GM12878 (cell line): ENCODE measurements at regions not wholly inside any gene's neighbourhood (a gene's known extent, or its start where the extent isn't known, plus 50 kb on each side); places are given as distances from the start of the nearest gene placed in this dataset.

Experiments
- ATAC-seq: fragments of 200-7000 bp; cut with Tn5 transposase; 3 replicates; pipeline ENCODE4 v1.9.1; 2020; ENCODE audit warnings: mild to moderate bottlenecking, moderate library complexity
- BruUV-seq: library from RNA; stranded (reverse); fragments of 400-500 nt; replicated peaks from 2 replicates; lab custom pipeline; 2021; lab: Mats Ljungman, UMichigan
- CTCF ChIA-PET: fragments of 300-600 bp; sonication (Branson Sonifier 250); formaldehyde crosslinking; extraction: SDS; loops from one replicate; lab custom pipeline; 2021; ENCODE audit warnings: inconsistent platforms; lab: Yijun Ruan, JAX
- POLR2A ChIA-PET: fragments of 350-600 bp; formaldehyde crosslinking; extraction: SDS; loops from one replicate; lab custom pipeline; 2021; ENCODE audit warnings: inconsistent platforms; lab: Charles Lee
- RAD21 ChIA-PET: fragments of 300-600 bp; sonication (Branson Sonifier 250); formaldehyde crosslinking; loops from one replicate; lab custom pipeline; 2023; ENCODE audit warnings: antibody characterized with exemption; ENCODE audit not compliant: unreplicated experiment; lab: Charles Lee
- SMC1A ChIA-PET: fragments of 300-600 bp; sonication (Branson Sonifier 250); formaldehyde crosslinking; loops from one replicate; lab custom pipeline; 2023; ENCODE audit not compliant: unreplicated experiment, uncharacterized antibody; lab: Charles Lee
- DNase-seq: peaks from one replicate; pipeline ENCODE4 v3.0.0-alpha.2; 2011; ENCODE audit warnings: low read depth, low spot score
- FAIRE-seq: peaks from 3 replicates; lab custom pipeline; 2011; peaks lifted over from hg19 to GRCh38; lab: Jason Lieb, UNC
- H2AFZ ChIP-seq: 2 replicates; pipeline ENCODE4 v1.6.0; 2011; ENCODE audit warnings: low read depth, low read length, control low read depth; ENCODE audit not compliant: control insufficient read depth
- H3K27ac ChIP-seq: 2 replicates; pipeline ENCODE4 v1.5.1; 2011; ENCODE audit warnings: control low read depth; ENCODE audit not compliant: control insufficient read depth, insufficient read depth
- H3K27me3 ChIP-seq, 2 experiments: replicated peaks in 1 of 2; 2 replicates each; pipeline versions ENCODE4 v1.6.0 to v1.6.1; 2011; ENCODE audit warnings: low read length in 1 of 2; ENCODE audit not compliant: control insufficient read depth in 2 of 2, insufficient read depth in 2 of 2
- H3K36me3 ChIP-seq, 2 experiments: 2 replicates each; pipeline ENCODE4 v1.5.1; 2011; ENCODE audit warnings: low read length in 1 of 2; ENCODE audit not compliant: control insufficient read depth in 2 of 2, insufficient read depth in 2 of 2
- H3K4me1 ChIP-seq: 2 replicates; pipeline ENCODE4 v1.6.1; 2011; ENCODE audit warnings: mild to moderate bottlenecking, low read length, moderate library complexity, mixed read lengths; ENCODE audit not compliant: control insufficient read depth, insufficient read depth
- H3K4me2 ChIP-seq: 2 replicates; pipeline ENCODE4 v1.6.0; 2011; ENCODE audit warnings: control low read depth; ENCODE audit not compliant: control insufficient read depth, insufficient read depth
- H3K4me3 ChIP-seq: fragments of 200-600 bp; sonication (generic); 2 replicates; pipeline ENCODE4 v1.5.1; 2016
- H3K79me2 ChIP-seq: 2 replicates; pipeline ENCODE4 v1.6.0; 2011; ENCODE audit warnings: low read length; ENCODE audit not compliant: control insufficient read depth, insufficient read depth
- H3K9ac ChIP-seq: 2 replicates; pipeline ENCODE4 v1.8.0; 2011; ENCODE audit warnings: low read length, control low read depth, mixed read lengths; ENCODE audit not compliant: control insufficient read depth, insufficient read depth
- H3K9me3 ChIP-seq: replicated peaks from 3 replicates; pipeline ENCODE4 v1.5.1; 2011; ENCODE audit warnings: mild to moderate bottlenecking, low read length; ENCODE audit not compliant: control insufficient read depth, insufficient read depth
- H4K20me1 ChIP-seq: 2 replicates; pipeline ENCODE4 v1.6.0; 2011; ENCODE audit not compliant: control insufficient read depth, insufficient read depth
- BCL11A ChIP-seq: IDR thresholded peaks from 2 replicates; pipeline ENCODE4 v1.6.1; 2011; ENCODE audit warnings: low read depth, low read length
- BHLHE40 ChIP-seq, 2 experiments: fragments of 450-650 bp in 1 of 2; IDR thresholded peaks; 2 replicates each; pipeline ENCODE4 v1.6.1; 2011 to 2017; ENCODE audit warnings: low read depth in 2 of 2, borderline replicate concordance in 1 of 2, improper control_type of control experiment in 1 of 2, low read length in 1 of 2, mild to moderate bottlenecking in 1 of 2
- CBFB ChIP-seq: IDR thresholded peaks from 2 replicates; pipeline ENCODE4 v1.6.1; 2016; ENCODE audit warnings: antibody characterized with exemption, low read depth
- KDM1A ChIP-seq: fragments of 200-600 bp; sonication (generic); IDR thresholded peaks from 2 replicates; pipeline ENCODE4 v1.6.1; 2016; ENCODE audit warnings: borderline replicate concordance
- PAX5 ChIP-seq: IDR thresholded peaks from 2 replicates; pipeline ENCODE4 v1.6.1; 2011; ENCODE audit warnings: low read depth, low read length, borderline replicate concordance
- RCOR1 ChIP-seq: conservative IDR thresholded peaks from 2 replicates; pipeline ENCODE4 v1.6.1; 2012; ENCODE audit warnings: low read depth, low read length, improper control_type of control experiment
- SMARCA5 ChIP-seq: fragments of 450-650 bp; IDR thresholded peaks from 2 replicates; pipeline ENCODE4 v1.6.1; 2017; ENCODE audit warnings: mild to moderate bottlenecking
- TCF7 ChIP-seq: IDR thresholded peaks from 2 replicates; pipeline ENCODE4 v1.6.1; 2014; ENCODE audit warnings: antibody characterized with exemption, borderline replicate concordance
- ZNF24 ChIP-seq: fragments of 450-650 bp; IDR thresholded peaks from 2 replicates; pipeline ENCODE4 v1.6.1; 2017; ENCODE audit warnings: antibody characterized with exemption, mild to moderate bottlenecking
- WGBS: methylation state at CpG from one replicate; pipeline ENCODE4 v1.1.6; 2016; ENCODE audit warnings: low lambda C conversion rate; ENCODE audit not compliant: insufficient replicate concordance, insufficient coverage; ENCODE audit errors: missing lambda C conversion rate; 5-methylcytosine and 5-hydroxymethylcytosine counted together
- in situ Hi-C: fragments of 300-500 bp; cut with MboI; formaldehyde crosslinking; loops from 9 replicates; pipeline ENCODE4 v1.14.3; 2018; ENCODE audit warnings: mixed read lengths
- intact Hi-C: fragments of 100-400 bp; cut with micrococcal nuclease; formaldehyde crosslinking; loops from one replicate; pipeline ENCODE4 v1.14.2; 2022; ENCODE audit not compliant: unreplicated experiment
- TF ChIP-seq, protein P1 (sequence below): IDR thresholded peaks from 2 replicates; pipeline ENCODE4 v1.6.1; 2012; ENCODE audit warnings: low read depth, low read length, improper control_type of control experiment
- TF ChIP-seq, protein P2 (sequence below): fragments of 450-650 bp; IDR thresholded peaks from 2 replicates; pipeline ENCODE4 v1.6.1; 2017; ENCODE audit warnings: low read depth, mild to moderate bottlenecking, moderate library complexity
- TF ChIP-seq, protein P3 (sequence below): IDR thresholded peaks from 2 replicates; pipeline ENCODE4 v1.6.1; 2012; ENCODE audit warnings: improper control_type of control experiment, low read depth, low read length; ENCODE audit not compliant: insufficient replicate concordance

DNA sequence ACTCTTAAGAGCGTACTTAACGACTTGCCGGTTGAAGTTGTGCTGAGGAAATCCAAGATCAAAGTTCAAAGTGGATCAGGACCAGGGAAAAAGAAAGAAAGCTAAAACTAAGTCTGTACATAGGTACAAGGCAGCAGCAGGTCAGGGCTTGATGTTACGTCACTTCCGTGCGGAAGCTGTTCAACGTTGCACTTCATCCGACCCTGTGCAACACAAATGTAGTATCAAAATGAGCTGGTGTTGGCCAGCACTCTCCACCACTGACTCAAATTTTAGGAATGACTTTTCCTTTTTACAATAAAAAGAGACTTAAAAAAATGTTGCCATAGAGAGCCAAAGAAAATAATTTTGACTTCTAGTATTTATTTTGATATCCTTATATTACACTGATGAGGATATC lies 1315.4 kb downstream of the EFNB2 start:
- ChIA-PET SMC1A (interaction anchor here (1.5 kb wide), 1 partner anchor 45 kb away, joined by 3 read pairs; no protein-coding TSS in a partner anchor), POLR2A (no interaction called here), CTCF (no interaction called here), RAD21 (interaction anchor here (0.5 kb wide), 1 partner anchor 93 kb away, joined by 3 read pairs; no protein-coding TSS in a partner anchor)
- no peak for ATAC-seq
- no peaks in the 10 kb centered on the region for H3K9me3 ChIP-seq
- 85% methylated on average over 8 of the region's 8 CpGs for WGBS
- no peak overlapping the region for H2AFZ ChIP-seq
- DNase-seq: no peak
- H3K27me3 ChIP-seq: no peaks in the 10 kb centered on the region
- no peak overlapping the region for H3K9ac ChIP-seq
- H3K4me2 ChIP-seq: no peak overlapping the region
- H4K20me1 ChIP-seq: no peaks in the 10 kb centered on the region
- no peaks in the 10 kb centered on the region for H3K4me1 ChIP-seq
- no peak overlapping the region for H3K4me3 ChIP-seq
- no TSS peak for BruUV-seq
- H3K27ac ChIP-seq: no peak overlapping the region
- intact Hi-C loops (no loop called here), in situ Hi-C loops (no loop called here)
- no peak for FAIRE-seq
- H3K79me2 ChIP-seq: no peaks in the 10 kb centered on the region
- H3K36me3 ChIP-seq: no peaks in the 10 kb centered on the region
- TF ChIP-seq BHLHE40 (IDR thresholded peaks at IDR 0.05; ENCODE audit: borderline replicate concordance in 1 of 2, low read depth in 2 of 2, low read length in 1 of 2) (no peak), TCF7 (no peak), CBFB (no peak), PAX5 (no peak), ZNF24 (no peak), KDM1A (no peak), BCL11A (no peak), RCOR1 (no peak), SMARCA5 (no peak)
- TF ChIP-seq, protein P1, sequence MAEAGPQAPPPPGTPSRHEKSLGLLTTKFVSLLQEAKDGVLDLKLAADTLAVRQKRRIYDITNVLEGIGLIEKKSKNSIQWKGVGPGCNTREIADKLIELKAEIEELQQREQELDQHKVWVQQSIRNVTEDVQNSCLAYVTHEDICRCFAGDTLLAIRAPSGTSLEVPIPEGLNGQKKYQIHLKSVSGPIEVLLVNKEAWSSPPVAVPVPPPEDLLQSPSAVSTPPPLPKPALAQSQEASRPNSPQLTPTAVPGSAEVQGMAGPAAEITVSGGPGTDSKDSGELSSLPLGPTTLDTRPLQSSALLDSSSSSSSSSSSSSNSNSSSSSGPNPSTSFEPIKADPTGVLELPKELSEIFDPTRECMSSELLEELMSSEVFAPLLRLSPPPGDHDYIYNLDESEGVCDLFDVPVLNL: no peak
- TF ChIP-seq, protein P2, sequence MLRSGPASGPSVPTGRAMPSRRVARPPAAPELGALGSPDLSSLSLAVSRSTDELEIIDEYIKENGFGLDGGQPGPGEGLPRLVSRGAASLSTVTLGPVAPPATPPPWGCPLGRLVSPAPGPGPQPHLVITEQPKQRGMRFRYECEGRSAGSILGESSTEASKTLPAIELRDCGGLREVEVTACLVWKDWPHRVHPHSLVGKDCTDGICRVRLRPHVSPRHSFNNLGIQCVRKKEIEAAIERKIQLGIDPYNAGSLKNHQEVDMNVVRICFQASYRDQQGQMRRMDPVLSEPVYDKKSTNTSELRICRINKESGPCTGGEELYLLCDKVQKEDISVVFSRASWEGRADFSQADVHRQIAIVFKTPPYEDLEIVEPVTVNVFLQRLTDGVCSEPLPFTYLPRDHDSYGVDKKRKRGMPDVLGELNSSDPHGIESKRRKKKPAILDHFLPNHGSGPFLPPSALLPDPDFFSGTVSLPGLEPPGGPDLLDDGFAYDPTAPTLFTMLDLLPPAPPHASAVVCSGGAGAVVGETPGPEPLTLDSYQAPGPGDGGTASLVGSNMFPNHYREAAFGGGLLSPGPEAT: no peak
- TF ChIP-seq, protein P3, sequence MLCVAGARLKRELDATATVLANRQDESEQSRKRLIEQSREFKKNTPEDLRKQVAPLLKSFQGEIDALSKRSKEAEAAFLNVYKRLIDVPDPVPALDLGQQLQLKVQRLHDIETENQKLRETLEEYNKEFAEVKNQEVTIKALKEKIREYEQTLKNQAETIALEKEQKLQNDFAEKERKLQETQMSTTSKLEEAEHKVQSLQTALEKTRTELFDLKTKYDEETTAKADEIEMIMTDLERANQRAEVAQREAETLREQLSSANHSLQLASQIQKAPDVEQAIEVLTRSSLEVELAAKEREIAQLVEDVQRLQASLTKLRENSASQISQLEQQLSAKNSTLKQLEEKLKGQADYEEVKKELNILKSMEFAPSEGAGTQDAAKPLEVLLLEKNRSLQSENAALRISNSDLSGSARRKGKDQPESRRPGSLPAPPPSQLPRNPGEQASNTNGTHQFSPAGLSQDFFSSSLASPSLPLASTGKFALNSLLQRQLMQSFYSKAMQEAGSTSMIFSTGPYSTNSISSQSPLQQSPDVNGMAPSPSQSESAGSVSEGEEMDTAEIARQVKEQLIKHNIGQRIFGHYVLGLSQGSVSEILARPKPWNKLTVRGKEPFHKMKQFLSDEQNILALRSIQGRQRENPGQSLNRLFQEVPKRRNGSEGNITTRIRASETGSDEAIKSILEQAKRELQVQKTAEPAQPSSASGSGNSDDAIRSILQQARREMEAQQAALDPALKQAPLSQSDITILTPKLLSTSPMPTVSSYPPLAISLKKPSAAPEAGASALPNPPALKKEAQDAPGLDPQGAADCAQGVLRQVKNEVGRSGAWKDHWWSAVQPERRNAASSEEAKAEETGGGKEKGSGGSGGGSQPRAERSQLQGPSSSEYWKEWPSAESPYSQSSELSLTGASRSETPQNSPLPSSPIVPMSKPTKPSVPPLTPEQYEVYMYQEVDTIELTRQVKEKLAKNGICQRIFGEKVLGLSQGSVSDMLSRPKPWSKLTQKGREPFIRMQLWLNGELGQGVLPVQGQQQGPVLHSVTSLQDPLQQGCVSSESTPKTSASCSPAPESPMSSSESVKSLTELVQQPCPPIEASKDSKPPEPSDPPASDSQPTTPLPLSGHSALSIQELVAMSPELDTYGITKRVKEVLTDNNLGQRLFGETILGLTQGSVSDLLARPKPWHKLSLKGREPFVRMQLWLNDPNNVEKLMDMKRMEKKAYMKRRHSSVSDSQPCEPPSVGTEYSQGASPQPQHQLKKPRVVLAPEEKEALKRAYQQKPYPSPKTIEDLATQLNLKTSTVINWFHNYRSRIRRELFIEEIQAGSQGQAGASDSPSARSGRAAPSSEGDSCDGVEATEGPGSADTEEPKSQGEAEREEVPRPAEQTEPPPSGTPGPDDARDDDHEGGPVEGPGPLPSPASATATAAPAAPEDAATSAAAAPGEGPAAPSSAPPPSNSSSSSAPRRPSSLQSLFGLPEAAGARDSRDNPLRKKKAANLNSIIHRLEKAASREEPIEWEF: no peak
